C4-2B (cell line): ENCODE measurements at regions not wholly inside any gene's neighbourhood (a gene's known extent, or its start where the extent isn't known, plus 50 kb on each side); places are given as distances from the start of the nearest gene placed in this dataset.

Experiments used
- H3K27ac ChIP-seq: fragments of 450-650 bp; 2 replicates; pipeline ENCODE4 v1.5.1; 2017
- CTCF ChIP-seq: fragments of 450-650 bp; conservative IDR thresholded peaks from 2 replicates; pipeline ENCODE4 v1.5.1; 2017; ENCODE audit warnings: mild to moderate bottlenecking
- ZFX ChIP-seq: fragments of 450-650 bp; IDR thresholded peaks from 2 replicates; pipeline ENCODE4 v1.6.1; 2017

GRCh38 chr15:96428742-96429141 is 98.2 kb downstream of the NR2F2 start:
- no peak overlapping the region for H3K27ac ChIP-seq

GRCh38 chr15:96431786-96432185 is 101.3 kb downstream of the NR2F2 start:
- TF ChIP-seq CTCF, result no peak
- TF ChIP-seq ZFX, result no peak
- no peak overlapping the region for H3K27ac ChIP-seq

More at GRCh38 chr15:96428742-96429141, 98.2 kb downstream of the NR2F2 start:
- TF ChIP-seq ZFX (no peak), CTCF (no peak)

- H3K27ac ChIP-seq, result no peak overlapping the region
Observed at GRCh38 chr15:96435022-96435421, 104.5 kb downstream of the NR2F2 start.

GRCh38 chr15:96435841-96436240 is 105.3 kb downstream of the NR2F2 start:
- no peak for TF ChIP-seq ZFX
- TF ChIP-seq CTCF, result no peak
- no peak overlapping the region for H3K27ac ChIP-seq

More at GRCh38 chr15:96435022-96435421, 104.5 kb downstream of the NR2F2 start:
- TF ChIP-seq CTCF, result no peak
- TF ChIP-seq ZFX, result no peak

- no peak overlapping the region for H3K27ac ChIP-seq
- no peak for TF ChIP-seq CTCF
- TF ChIP-seq ZFX, result no peak
Observed at GRCh38 chr15:96440978-96441377, 110.5 kb downstream of the NR2F2 start.

- TF ChIP-seq ZFX (no peak), CTCF (no peak)
- H3K27ac ChIP-seq, result no peak overlapping the region
Observed at GRCh38 chr15:96442076-96442475, 111.6 kb downstream of the NR2F2 start.

- TF ChIP-seq CTCF (no peak), ZFX (no peak)
Observed at GRCh38 chr15:96444865-96445264, 114.4 kb downstream of the NR2F2 start.

More at GRCh38 chr15:96444865-96445264, 114.4 kb downstream of the NR2F2 start:
- no peak overlapping the region for H3K27ac ChIP-seq
